Fibroblast of lung (primary cell): ENCODE measurements at regions not wholly inside any gene's neighbourhood (a gene's known extent, or its start where the extent isn't known, plus 50 kb on each side); places are given as distances from the start of the nearest gene placed in this dataset.

Experiments used
- CTCF ChIP-seq, 2 donors: IDR thresholded peaks in 1 of 2; conservative IDR thresholded peaks in 1 of 2; 1 replicate in 1 of 2; 2 replicates in 1 of 2; pipeline ENCODE4 v1.5.1; 2011 to 2012; ENCODE audit warnings: low read length in 2 of 2, control low read depth in 1 of 2, inconsistent platforms in 1 of 2, low read depth in 1 of 2, mild to moderate bottlenecking in 1 of 2
- EZH2 ChIP-seq: IDR thresholded peaks from 2 replicates; pipeline ENCODE4 v1.5.1; 2012; ENCODE audit warnings: low read length, control low read depth, mild to moderate bottlenecking; ENCODE audit errors: missing control alignments

- TF ChIP-seq EZH2 (no peak), CTCF (conservative IDR thresholded peaks at IDR 0.05 in 1 of 2, IDR thresholded peaks at IDR 0.05 in 1 of 2; ENCODE audit: low read depth in 1 of 2, low read length in 2 of 2) (no peak)
These were observed 87.6 kb downstream of the SEMA4F start for GRCh38 chr2:74741629-74742028.
